HEK293 (cell line): ENCODE measurements at regions not wholly inside any gene's neighbourhood (a gene's known extent, or its start where the extent isn't known, plus 50 kb on each side); places are given as distances from the start of the nearest gene placed in this dataset.

ENCODE experiments used
- CTCF ChIA-PET: fragments of 350-600 bp; formaldehyde crosslinking; extraction: SDS; loops from one replicate; lab custom pipeline; 2021; ENCODE audit warnings: antibody characterized with exemption; lab: Yijun Ruan, JAX
- POLR2A ChIA-PET: fragments of 300-600 bp; formaldehyde crosslinking; extraction: SDS; loops from one replicate; lab custom pipeline; 2020; ENCODE audit warnings: antibody characterized with exemption, inconsistent platforms; lab: Yijun Ruan, JAX
- H3K27ac ChIP-seq: fragments of 200-500 bp; sonication (Bioruptor generic); 2 replicates; pipeline ENCODE4 v1.5.1; 2014; ENCODE audit warnings: low read depth, low read length, control low read depth, inconsistent platforms; ENCODE audit errors: extremely low read depth
- H3K36me3 ChIP-seq, 2 experiments: fragments of 200-500 bp in 1 of 2; sonication (Bioruptor generic) in 1 of 2; 1 replicate in 1 of 2; 2 replicates in 1 of 2; pipeline ENCODE4 v1.5.1; 2014 to 2017; ENCODE audit warnings: inconsistent platforms in 2 of 2, low read length in 2 of 2; ENCODE audit not compliant: control insufficient read depth in 2 of 2, insufficient read depth in 1 of 2
- H3K4me1 ChIP-seq: fragments of 200-500 bp; sonication (Bioruptor generic); 2 replicates; pipeline ENCODE4 v1.5.1; 2014; ENCODE audit warnings: mild to moderate bottlenecking, low read length, inconsistent platforms; ENCODE audit not compliant: control insufficient read depth, insufficient read depth
- H3K4me3 ChIP-seq: 2 replicates; pipeline ENCODE4 v1.5.1; 2011; ENCODE audit warnings: low read depth, mild to moderate bottlenecking, control low read depth, low read length, moderate library complexity
- H3K9me3 ChIP-seq: fragments of 200-500 bp; sonication (Bioruptor generic); 2 replicates; pipeline ENCODE4 v1.5.1; 2014; ENCODE audit warnings: low read depth, low read length, inconsistent platforms; ENCODE audit not compliant: control insufficient read depth, insufficient read depth
- FEZF1 ChIP-seq: fragments of 450-650 bp; formaldehyde crosslinking; IDR thresholded peaks from 2 replicates; pipeline ENCODE4 v1.5.1; 2016; ENCODE audit warnings: missing biosample characterization, missing genetic modification characterization
- HOXA7 ChIP-seq: sonication (generic); formaldehyde crosslinking; IDR thresholded peaks from 2 replicates; pipeline ENCODE4 v1.8.1; 2022; ENCODE audit warnings: missing genetic modification reagents, borderline replicate concordance
- MEIS1 ChIP-seq: sonication (generic); formaldehyde crosslinking; IDR thresholded peaks from 2 replicates; pipeline ENCODE4 v1.8.1; 2022; ENCODE audit warnings: missing genetic modification reagents, mild to moderate bottlenecking, borderline replicate concordance
- MZF1 ChIP-seq: fragments of 450-650 bp; formaldehyde crosslinking; IDR thresholded peaks from 2 replicates; pipeline ENCODE4 v1.5.1; 2017; ENCODE audit warnings: missing biosample characterization, missing genetic modification characterization, borderline replicate concordance
- SETDB1 ChIP-seq: IDR thresholded peaks from one replicate; pipeline ENCODE4 v1.6.1; 2017; ENCODE audit warnings: mild to moderate bottlenecking, low read length, moderate library complexity, mixed read lengths; ENCODE audit not compliant: insufficient read length
- ZNF10 ChIP-seq: fragments of 450-650 bp; formaldehyde crosslinking; IDR thresholded peaks from 2 replicates; pipeline ENCODE4 v1.5.1; 2017; ENCODE audit warnings: missing biosample characterization, missing genetic modification characterization
- ZNF112 ChIP-seq: fragments of 450-650 bp; formaldehyde crosslinking; IDR thresholded peaks from 2 replicates; pipeline ENCODE4 v1.5.0; 2017; ENCODE audit warnings: missing biosample characterization, missing genetic modification characterization
- ZNF155 ChIP-seq: fragments of 450-650 bp; formaldehyde crosslinking; IDR thresholded peaks from 2 replicates; pipeline ENCODE4 v1.5.1; 2016; ENCODE audit warnings: missing biosample characterization, missing genetic modification characterization
- ZNF341 ChIP-seq: fragments of 450-650 bp; formaldehyde crosslinking; IDR thresholded peaks from 2 replicates; pipeline ENCODE4; 2016; ENCODE audit warnings: low read depth, missing biosample characterization, missing genetic modification characterization
- ZNF366 ChIP-seq: fragments of 450-650 bp; formaldehyde crosslinking; conservative IDR thresholded peaks from 2 replicates; pipeline ENCODE4 v1.5.1; 2016; ENCODE audit warnings: missing biosample characterization, missing genetic modification characterization
- ZNF529 ChIP-seq: fragments of 450-650 bp; formaldehyde crosslinking; IDR thresholded peaks from 2 replicates; pipeline ENCODE4 v1.5.1; 2017; ENCODE audit warnings: missing genetic modification characterization, missing biosample characterization; ENCODE audit not compliant: insufficient replicate concordance
- ZNF548 ChIP-seq: fragments of 450-650 bp; formaldehyde crosslinking; IDR thresholded peaks from 2 replicates; pipeline ENCODE4 v1.5.1; 2016; ENCODE audit warnings: missing biosample characterization, missing genetic modification characterization
- ZNF558 ChIP-seq: fragments of 450-650 bp; formaldehyde crosslinking; IDR thresholded peaks from 2 replicates; pipeline ENCODE4 v1.5.1; 2016; ENCODE audit warnings: missing biosample characterization, missing genetic modification characterization
- ZNF747 ChIP-seq: fragments of 450-650 bp; formaldehyde crosslinking; IDR thresholded peaks from 2 replicates; pipeline ENCODE4 v1.5.1; 2016; ENCODE audit warnings: missing biosample characterization, missing genetic modification characterization
- ZNF776 ChIP-seq: fragments of 450-650 bp; formaldehyde crosslinking; IDR thresholded peaks from 2 replicates; pipeline ENCODE4 v1.5.0; 2017; ENCODE audit warnings: missing biosample characterization, missing genetic modification characterization, borderline replicate concordance
- ZNF785 ChIP-seq: fragments of 450-650 bp; formaldehyde crosslinking; IDR thresholded peaks from 2 replicates; pipeline ENCODE4 v1.5.1; 2016; ENCODE audit warnings: missing biosample characterization, missing genetic modification characterization
- TF ChIP-seq, protein P1 (sequence below): fragments of 450-650 bp; formaldehyde crosslinking; IDR thresholded peaks from 2 replicates; pipeline ENCODE4 v1.5.1; 2016; ENCODE audit warnings: missing biosample characterization, missing genetic modification characterization
- TF ChIP-seq, protein P2 (sequence below): fragments of 450-650 bp; formaldehyde crosslinking; IDR thresholded peaks from 2 replicates; pipeline ENCODE4 v1.5.0; 2017; ENCODE audit warnings: missing biosample characterization, missing genetic modification characterization, borderline replicate concordance
- TF ChIP-seq, protein P3 (sequence below): fragments of 450-650 bp; formaldehyde crosslinking; IDR thresholded peaks from 2 replicates; pipeline ENCODE4 v1.5.1; 2016; ENCODE audit warnings: missing biosample characterization, missing genetic modification characterization
- TF ChIP-seq, protein P4 (sequence below): fragments of 450-650 bp; formaldehyde crosslinking; IDR thresholded peaks from 2 replicates; pipeline ENCODE4 v1.5.1; 2016; ENCODE audit warnings: missing biosample characterization, missing genetic modification characterization
- TF ChIP-seq, protein P5 (sequence below): fragments of 450-650 bp; formaldehyde crosslinking; conservative IDR thresholded peaks from 2 replicates; pipeline ENCODE4 v1.5.1; 2016; ENCODE audit warnings: low read depth, missing biosample characterization, missing genetic modification characterization

DNA sequence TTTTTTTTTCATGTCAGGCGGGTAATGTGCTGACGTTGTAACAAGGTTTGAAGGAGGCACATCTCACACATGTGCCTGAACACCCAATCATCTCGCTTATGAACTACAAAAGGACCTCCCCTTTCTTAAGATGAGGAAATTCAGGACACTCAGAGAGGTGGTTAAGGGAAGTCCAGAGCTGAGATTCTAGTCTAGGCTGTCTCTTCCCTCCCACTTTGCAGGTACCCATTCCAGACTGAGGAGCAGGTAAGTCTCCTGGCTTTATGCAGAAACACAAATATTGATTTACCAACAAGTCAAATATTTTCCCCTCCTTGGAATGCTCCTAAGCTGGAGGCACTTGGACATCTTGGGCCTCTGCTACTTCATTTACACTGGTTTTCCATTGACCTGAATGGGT is 122.9 kb upstream of the CADM1 start:
- Histone ChIP-seq H3K9me3 (no peaks in the 10 kb centered on the region), H3K4me3 (no peak overlapping the region), H3K27ac (no peak overlapping the region), H3K4me1 (peaks cover 5% of the 10 kb centered on the region; the same call in 1 of the 2 replicates), H3K36me3 (no peaks in the 10 kb centered on the region)
- TF ChIP-seq ZNF155 (tag by site-specific recombination) (no peak), FEZF1 (tag by site-specific recombination) (no peak), HOXA7 (no peak), ZNF747 (tag by site-specific recombination) (no peak), ZNF10 (tag by site-specific recombination) (no peak), SETDB1 (no peak), MZF1 (tag by site-specific recombination) (no peak)
- TF ChIP-seq, protein P1, sequence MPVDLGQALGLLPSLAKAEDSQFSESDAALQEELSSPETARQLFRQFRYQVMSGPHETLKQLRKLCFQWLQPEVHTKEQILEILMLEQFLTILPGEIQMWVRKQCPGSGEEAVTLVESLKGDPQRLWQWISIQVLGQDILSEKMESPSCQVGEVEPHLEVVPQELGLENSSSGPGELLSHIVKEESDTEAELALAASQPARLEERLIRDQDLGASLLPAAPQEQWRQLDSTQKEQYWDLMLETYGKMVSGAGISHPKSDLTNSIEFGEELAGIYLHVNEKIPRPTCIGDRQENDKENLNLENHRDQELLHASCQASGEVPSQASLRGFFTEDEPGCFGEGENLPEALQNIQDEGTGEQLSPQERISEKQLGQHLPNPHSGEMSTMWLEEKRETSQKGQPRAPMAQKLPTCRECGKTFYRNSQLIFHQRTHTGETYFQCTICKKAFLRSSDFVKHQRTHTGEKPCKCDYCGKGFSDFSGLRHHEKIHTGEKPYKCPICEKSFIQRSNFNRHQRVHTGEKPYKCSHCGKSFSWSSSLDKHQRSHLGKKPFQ (tag by site-specific recombination): no peak
- TF ChIP-seq, protein P2, sequence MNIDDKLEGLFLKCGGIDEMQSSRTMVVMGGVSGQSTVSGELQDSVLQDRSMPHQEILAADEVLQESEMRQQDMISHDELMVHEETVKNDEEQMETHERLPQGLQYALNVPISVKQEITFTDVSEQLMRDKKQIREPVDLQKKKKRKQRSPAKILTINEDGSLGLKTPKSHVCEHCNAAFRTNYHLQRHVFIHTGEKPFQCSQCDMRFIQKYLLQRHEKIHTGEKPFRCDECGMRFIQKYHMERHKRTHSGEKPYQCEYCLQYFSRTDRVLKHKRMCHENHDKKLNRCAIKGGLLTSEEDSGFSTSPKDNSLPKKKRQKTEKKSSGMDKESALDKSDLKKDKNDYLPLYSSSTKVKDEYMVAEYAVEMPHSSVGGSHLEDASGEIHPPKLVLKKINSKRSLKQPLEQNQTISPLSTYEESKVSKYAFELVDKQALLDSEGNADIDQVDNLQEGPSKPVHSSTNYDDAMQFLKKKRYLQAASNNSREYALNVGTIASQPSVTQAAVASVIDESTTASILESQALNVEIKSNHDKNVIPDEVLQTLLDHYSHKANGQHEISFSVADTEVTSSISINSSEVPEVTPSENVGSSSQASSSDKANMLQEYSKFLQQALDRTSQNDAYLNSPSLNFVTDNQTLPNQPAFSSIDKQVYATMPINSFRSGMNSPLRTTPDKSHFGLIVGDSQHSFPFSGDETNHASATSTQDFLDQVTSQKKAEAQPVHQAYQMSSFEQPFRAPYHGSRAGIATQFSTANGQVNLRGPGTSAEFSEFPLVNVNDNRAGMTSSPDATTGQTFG: no peak
- TF ChIP-seq, protein P3, sequence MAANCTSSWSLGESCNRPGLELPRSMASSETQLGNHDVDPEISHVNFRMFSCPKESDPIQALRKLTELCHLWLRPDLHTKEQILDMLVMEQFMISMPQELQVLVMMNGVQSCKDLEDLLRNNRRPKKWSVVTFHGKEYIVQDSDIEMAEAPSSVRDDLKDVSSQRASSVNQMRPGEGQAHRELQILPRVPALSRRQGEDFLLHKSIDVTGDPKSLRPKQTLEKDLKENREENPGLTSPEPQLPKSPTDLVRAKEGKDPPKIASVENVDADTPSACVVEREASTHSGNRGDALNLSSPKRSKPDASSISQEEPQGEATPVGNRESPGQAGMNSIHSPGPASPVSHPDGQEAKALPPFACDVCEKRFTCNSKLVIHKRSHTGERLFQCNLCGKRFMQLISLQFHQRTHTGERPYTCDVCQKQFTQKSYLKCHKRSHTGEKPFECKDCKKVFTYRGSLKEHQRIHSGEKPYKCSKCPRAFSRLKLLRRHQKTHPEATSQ (tag by site-specific recombination): no peak
- TF ChIP-seq, protein P4, sequence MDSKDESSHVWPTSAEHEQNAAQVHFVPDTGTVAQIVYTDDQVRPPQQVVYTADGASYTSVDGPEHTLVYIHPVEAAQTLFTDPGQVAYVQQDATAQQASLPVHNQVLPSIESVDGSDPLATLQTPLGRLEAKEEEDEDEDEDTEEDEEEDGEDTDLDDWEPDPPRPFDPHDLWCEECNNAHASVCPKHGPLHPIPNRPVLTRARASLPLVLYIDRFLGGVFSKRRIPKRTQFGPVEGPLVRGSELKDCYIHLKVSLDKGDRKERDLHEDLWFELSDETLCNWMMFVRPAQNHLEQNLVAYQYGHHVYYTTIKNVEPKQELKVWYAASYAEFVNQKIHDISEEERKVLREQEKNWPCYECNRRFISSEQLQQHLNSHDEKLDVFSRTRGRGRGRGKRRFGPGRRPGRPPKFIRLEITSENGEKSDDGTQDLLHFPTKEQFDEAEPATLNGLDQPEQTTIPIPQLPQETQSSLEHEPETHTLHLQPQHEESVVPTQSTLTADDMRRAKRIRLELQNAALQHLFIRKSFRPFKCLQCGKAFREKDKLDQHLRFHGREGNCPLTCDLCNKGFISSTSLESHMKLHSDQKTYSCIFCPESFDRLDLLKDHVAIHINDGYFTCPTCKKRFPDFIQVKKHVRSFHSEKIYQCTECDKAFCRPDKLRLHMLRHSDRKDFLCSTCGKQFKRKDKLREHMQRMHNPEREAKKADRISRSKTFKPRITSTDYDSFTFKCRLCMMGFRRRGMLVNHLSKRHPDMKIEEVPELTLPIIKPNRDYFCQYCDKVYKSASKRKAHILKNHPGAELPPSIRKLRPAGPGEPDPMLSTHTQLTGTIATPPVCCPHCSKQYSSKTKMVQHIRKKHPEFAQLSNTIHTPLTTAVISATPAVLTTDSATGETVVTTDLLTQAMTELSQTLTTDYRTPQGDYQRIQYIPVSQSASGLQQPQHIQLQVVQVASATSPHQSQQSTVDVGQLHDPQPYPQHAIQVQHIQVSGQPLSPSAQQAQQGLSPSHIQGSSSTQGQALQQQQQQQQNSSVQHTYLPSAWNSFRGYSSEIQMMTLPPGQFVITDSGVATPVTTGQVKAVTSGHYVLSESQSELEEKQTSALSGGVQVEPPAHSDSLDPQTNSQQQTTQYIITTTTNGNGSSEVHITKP (tag by site-specific recombination): no peak
- ChIA-PET CTCF (interaction anchor here (0.5 to 1.5 kb wide), 5 partner anchors 9 to 1866 kb away, joined by 3 to 5 read pairs (median 3); no protein-coding TSS in a partner anchor), POLR2A (interaction anchor here (1.2 kb wide), 1 partner anchor 9 kb away, joined by 4 read pairs; no protein-coding TSS in a partner anchor)

DNA sequence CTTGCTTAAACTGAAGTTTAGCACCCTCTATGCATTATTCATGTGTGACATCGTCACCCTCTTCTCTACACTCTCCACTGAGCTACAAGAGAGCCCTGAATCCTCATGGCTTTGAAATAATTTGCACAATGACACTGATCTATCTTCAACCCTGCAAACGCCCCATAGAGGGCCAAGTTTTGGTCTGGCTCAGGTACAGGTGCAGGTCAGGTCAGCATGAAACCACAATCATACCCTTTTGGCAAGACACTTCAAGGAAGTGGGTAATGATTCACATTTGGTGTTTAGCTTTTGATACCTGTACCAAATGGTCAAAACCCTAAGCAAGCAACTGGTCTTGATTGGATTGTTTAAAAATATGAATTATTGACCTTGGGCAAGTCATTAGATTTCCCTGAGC is 122.2 kb upstream of the CADM1 start:
- H3K4me3 ChIP-seq: no peak overlapping the region
- no peak overlapping the region for H3K27ac ChIP-seq
- POLR2A ChIA-PET: interaction anchor here (1.2 to 1.6 kb wide), 2 partner anchors 9 to 44 kb away, joined by 4 read pairs; no protein-coding TSS in a partner anchor
- CTCF ChIA-PET: interaction anchor here (1.5 kb wide), 1 partner anchor 43 kb away, joined by 5 read pairs; no protein-coding TSS in a partner anchor
- peaks cover 5% of the 10 kb centered on the region; the same call in 1 of the 2 replicates for H3K4me1 ChIP-seq
- H3K36me3 ChIP-seq: no peaks in the 10 kb centered on the region
- H3K9me3 ChIP-seq: no peaks in the 10 kb centered on the region
- TF ChIP-seq ZNF529 (tag by site-specific recombination): no peak
- TF ChIP-seq, protein P5, sequence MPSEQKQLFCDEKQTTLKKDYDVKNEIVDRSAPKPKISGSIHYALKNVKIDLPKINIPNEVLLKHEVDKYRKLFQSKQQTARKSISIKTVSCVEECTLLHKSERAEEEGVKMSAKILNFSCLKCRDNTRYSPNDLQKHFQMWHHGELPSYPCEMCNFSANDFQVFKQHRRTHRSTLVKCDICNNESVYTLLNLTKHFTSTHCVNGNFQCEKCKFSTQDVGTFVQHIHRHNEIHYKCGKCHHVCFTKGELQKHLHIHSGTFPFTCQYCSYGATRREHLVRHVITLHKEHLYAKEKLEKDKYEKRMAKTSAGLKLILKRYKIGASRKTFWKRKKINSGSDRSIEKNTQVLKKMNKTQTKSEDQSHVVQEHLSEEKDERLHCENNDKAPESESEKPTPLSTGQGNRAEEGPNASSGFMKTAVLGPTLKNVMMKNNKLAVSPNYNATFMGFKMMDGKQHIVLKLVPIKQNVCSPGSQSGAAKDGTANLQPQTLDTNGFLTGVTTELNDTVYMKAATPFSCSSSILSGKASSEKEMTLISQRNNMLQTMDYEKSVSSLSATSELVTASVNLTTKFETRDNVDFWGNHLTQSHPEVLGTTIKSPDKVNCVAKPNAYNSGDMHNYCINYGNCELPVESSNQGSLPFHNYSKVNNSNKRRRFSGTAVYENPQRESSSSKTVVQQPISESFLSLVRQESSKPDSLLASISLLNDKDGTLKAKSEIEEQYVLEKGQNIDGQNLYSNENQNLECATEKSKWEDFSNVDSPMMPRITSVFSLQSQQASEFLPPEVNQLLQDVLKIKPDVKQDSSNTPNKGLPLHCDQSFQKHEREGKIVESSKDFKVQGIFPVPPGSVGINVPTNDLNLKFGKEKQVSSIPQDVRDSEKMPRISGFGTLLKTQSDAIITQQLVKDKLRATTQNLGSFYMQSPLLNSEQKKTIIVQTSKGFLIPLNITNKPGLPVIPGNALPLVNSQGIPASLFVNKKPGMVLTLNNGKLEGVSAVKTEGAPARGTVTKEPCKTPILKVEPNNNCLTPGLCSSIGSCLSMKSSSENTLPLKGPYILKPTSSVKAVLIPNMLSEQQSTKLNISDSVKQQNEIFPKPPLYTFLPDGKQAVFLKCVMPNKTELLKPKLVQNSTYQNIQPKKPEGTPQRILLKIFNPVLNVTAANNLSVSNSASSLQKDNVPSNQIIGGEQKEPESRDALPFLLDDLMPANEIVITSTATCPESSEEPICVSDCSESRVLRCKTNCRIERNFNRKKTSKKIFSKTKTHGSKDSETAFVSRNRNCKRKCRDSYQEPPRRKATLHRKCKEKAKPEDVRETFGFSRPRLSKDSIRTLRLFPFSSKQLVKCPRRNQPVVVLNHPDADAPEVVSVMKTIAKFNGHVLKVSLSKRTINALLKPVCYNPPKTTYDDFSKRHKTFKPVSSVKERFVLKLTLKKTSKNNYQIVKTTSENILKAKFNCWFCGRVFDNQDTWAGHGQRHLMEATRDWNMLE (tag by site-specific recombination): no peak
- no peak for TF ChIP-seq ZNF776 (tag by site-specific recombination)
- no peak for TF ChIP-seq MEIS1 (CRISPR knock-in tag)
- TF ChIP-seq ZNF112 (tag by site-specific recombination): no peak
- no peak for TF ChIP-seq ZNF366 (tag by site-specific recombination)
- TF ChIP-seq ZNF558 (tag by site-specific recombination): no peak
- no peak for TF ChIP-seq ZNF548
- TF ChIP-seq ZNF10 (tag by site-specific recombination): no peak
- no peak for TF ChIP-seq ZNF785 (tag by site-specific recombination)
- TF ChIP-seq ZNF341: no peak
- no peak for TF ChIP-seq SETDB1
